ENCODE measurements at regions not wholly inside any gene's neighbourhood (a gene's known extent, or its start where the extent isn't known, plus 50 kb on each side); places are given as distances from the start of the nearest gene placed in this dataset.

DNA sequence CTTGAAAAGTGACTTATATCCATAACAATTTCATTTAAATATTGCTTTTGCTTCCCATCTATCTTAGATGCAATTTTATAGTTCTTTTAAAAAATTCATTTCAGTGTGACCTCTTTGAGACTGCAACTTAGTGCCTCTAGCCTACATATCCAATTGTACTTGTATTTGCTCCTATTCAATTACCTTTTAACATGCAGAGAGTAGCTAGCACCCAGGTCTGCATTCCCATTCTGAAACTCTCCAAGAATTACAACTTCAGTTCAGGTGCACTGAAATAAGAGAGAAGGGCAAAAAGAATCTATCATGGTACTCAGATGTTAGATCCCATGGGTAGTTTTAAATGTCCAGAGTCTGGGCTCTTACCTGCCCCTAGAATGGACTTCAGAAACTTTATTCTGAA lies 765.4 kb upstream of the SLC35B3 start:
- TF ChIP-seq ZBTB7A (IDR thresholded peaks at IDR 0.05; ENCODE audit: low read depth): no peak
- TF ChIP-seq EP300 (IDR thresholded peaks at IDR 0.05; ENCODE audit: borderline replicate concordance): no peak
- TF ChIP-seq EGR1 (IDR thresholded peaks at IDR 0.05): no peak
- TF ChIP-seq, protein P1, sequence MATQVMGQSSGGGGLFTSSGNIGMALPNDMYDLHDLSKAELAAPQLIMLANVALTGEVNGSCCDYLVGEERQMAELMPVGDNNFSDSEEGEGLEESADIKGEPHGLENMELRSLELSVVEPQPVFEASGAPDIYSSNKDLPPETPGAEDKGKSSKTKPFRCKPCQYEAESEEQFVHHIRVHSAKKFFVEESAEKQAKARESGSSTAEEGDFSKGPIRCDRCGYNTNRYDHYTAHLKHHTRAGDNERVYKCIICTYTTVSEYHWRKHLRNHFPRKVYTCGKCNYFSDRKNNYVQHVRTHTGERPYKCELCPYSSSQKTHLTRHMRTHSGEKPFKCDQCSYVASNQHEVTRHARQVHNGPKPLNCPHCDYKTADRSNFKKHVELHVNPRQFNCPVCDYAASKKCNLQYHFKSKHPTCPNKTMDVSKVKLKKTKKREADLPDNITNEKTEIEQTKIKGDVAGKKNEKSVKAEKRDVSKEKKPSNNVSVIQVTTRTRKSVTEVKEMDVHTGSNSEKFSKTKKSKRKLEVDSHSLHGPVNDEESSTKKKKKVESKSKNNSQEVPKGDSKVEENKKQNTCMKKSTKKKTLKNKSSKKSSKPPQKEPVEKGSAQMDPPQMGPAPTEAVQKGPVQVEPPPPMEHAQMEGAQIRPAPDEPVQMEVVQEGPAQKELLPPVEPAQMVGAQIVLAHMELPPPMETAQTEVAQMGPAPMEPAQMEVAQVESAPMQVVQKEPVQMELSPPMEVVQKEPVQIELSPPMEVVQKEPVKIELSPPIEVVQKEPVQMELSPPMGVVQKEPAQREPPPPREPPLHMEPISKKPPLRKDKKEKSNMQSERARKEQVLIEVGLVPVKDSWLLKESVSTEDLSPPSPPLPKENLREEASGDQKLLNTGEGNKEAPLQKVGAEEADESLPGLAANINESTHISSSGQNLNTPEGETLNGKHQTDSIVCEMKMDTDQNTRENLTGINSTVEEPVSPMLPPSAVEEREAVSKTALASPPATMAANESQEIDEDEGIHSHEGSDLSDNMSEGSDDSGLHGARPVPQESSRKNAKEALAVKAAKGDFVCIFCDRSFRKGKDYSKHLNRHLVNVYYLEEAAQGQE (IDR thresholded peaks at IDR 0.05; ENCODE audit: low read depth): no peak
- TF ChIP-seq RAD21 (IDR thresholded peaks at IDR 0.05; ENCODE audit: low read depth): no peak
- TF ChIP-seq TAF1 (IDR thresholded peaks at IDR 0.05; ENCODE audit: low read depth): no peak
- TF ChIP-seq, protein P2, sequence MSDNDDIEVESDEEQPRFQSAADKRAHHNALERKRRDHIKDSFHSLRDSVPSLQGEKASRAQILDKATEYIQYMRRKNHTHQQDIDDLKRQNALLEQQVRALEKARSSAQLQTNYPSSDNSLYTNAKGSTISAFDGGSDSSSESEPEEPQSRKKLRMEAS (IDR thresholded peaks at IDR 0.05): no peak

Measured in Ishikawa (cell line).